ENCODE measurements at regions not wholly inside any gene's neighbourhood (a gene's known extent, or its start where the extent isn't known, plus 50 kb on each side); places are given as distances from the start of the nearest gene placed in this dataset.

DNA sequence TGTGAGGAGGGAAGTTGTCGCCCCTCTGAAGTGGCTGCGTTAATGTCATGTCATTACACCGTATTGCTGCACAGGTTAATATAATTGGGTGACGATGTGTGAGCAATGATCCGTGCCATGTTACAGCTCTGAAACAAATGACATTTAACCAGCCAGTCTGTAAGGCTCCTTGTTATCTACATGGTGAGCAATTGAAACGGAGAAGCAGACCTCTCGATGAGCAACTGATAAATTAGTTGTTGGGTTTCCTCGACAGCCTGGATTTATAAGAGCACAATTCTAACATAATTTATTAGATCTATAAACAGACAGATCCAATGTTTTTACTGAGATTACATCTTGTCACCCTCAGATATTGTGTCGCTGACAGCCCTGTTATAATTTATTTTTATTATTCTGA lies 49.9 kb upstream of the MAFB start:
- 47% methylated on average over 9 of the region's 9 CpGs for WGBS, 2 donors

DNA sequence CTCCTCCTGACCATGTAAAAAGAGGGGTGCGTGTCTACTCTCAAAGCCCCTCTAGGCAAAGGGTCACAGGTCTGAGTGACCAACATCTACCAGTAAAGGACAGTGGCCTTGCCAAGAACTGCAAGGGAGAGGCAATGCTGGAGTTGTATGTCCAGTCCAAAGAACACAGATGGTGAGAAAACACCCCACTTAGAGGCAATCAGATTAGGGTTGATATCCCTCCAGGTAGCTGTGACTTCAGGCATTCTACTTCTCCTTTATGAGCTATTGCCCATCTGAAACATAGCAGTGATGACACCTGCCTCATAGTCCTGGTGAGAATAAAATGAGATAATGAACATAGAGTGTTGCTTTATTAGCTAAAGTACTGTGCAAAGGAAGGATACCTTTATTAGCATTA lies 50.8 kb upstream of the MAFB start:
- intact Hi-C loops (cut with DNase I): loop anchor here in 1 of 3 donors (10.0 kb wide), 1 partner anchor 205 kb away; no protein-coding TSS in a partner anchor
- WGBS, 2 donors: 21 to 36% methylated on average over 1 of the region's 1 CpG

More for the DNA sequence above, 49.9 kb upstream of the MAFB start:
- Histone ChIP-seq H3K27me3 (peaks cover 0 to 5% (median 0%) of the 10 kb centered on the region in 4 donors), H3K27ac (no peak overlapping the region), H3K4me1 (no peaks in the 10 kb centered on the region), H3K4me3 (no peak overlapping the region), H3K36me3 (no peaks in the 10 kb centered on the region), H3K9me3 (no peaks in the 10 kb centered on the region)
- TF ChIP-seq, protein P1, sequence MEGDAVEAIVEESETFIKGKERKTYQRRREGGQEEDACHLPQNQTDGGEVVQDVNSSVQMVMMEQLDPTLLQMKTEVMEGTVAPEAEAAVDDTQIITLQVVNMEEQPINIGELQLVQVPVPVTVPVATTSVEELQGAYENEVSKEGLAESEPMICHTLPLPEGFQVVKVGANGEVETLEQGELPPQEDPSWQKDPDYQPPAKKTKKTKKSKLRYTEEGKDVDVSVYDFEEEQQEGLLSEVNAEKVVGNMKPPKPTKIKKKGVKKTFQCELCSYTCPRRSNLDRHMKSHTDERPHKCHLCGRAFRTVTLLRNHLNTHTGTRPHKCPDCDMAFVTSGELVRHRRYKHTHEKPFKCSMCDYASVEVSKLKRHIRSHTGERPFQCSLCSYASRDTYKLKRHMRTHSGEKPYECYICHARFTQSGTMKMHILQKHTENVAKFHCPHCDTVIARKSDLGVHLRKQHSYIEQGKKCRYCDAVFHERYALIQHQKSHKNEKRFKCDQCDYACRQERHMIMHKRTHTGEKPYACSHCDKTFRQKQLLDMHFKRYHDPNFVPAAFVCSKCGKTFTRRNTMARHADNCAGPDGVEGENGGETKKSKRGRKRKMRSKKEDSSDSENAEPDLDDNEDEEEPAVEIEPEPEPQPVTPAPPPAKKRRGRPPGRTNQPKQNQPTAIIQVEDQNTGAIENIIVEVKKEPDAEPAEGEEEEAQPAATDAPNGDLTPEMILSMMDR (IDR thresholded peaks at IDR 0.05): no peak
- intact Hi-C loops (cut with DNase I): no loop called here
- DNase-seq (no peak), ATAC-seq (no peak), FAIRE-seq (no peak)

DNA sequence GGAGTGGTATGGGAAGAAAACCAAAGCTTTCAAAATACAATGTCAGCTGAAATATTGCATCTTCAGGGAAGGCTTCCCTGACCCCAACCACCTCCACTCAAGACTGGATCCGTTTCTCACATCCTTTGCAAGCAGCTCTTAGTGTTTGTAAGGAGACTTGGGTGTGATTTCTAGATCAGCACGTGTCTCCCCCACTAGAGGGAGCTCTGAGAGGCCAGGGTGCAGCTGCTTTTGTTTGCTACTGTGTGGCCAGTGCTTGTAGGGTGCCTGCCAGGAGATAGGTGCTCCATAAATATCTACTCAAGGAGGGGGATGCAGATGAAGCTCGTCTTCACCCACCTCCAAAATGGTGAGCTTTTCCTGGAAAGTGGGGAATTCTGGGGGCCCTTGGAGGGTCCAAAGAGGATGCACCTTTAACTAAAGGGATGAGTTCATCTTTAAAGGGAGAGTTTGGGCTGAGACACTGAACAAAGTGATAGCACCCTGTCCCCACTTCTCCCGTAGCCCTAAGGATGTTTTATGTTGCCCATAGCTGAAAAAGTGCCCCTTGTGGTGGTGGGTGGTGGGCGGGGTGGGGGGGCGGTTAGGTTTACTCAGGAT lies 52.6 kb upstream of the MAFB start:
- intact Hi-C loops (cut with DNase I): loop anchor here in 1 of 3 donors (10.0 kb wide), 1 partner anchor 203 kb away; no protein-coding TSS in a partner anchor
- DNase-seq (peak in 2 of 6 donors; percentile 14 to 38), ATAC-seq (peak in 2 of 4 donors; percentile 54 to 64), FAIRE-seq (no peak)
- Histone ChIP-seq H3K9me3 (no peaks in the 10 kb centered on the region), H3K4me3 (no peak overlapping the region), H3K4me1 (no peaks in the 10 kb centered on the region), H3K36me3 (no peaks in the 10 kb centered on the region), H3K27me3 (no peaks in the 10 kb centered on the region), H3K27ac (no peak overlapping the region)
- 36 to 38% methylated on average over 6 of the region's 6 CpGs for WGBS, 2 donors
- TF ChIP-seq, protein P1 (IDR thresholded peaks at IDR 0.05): peak; percentile 27 to 45 (median 38)

More for the DNA sequence above, 50.8 kb upstream of the MAFB start:
- ATAC-seq: no peak
- Histone ChIP-seq H3K36me3 (no peaks in the 10 kb centered on the region), H3K4me3 (no peak overlapping the region), H3K9me3 (no peaks in the 10 kb centered on the region), H3K27me3 (no peaks in the 10 kb centered on the region), H3K27ac (no peak overlapping the region), H3K4me1 (no peaks in the 10 kb centered on the region)
- no peak for DNase-seq
- no peak for FAIRE-seq
- TF ChIP-seq, protein P1 (IDR thresholded peaks at IDR 0.05): no peak

DNA sequence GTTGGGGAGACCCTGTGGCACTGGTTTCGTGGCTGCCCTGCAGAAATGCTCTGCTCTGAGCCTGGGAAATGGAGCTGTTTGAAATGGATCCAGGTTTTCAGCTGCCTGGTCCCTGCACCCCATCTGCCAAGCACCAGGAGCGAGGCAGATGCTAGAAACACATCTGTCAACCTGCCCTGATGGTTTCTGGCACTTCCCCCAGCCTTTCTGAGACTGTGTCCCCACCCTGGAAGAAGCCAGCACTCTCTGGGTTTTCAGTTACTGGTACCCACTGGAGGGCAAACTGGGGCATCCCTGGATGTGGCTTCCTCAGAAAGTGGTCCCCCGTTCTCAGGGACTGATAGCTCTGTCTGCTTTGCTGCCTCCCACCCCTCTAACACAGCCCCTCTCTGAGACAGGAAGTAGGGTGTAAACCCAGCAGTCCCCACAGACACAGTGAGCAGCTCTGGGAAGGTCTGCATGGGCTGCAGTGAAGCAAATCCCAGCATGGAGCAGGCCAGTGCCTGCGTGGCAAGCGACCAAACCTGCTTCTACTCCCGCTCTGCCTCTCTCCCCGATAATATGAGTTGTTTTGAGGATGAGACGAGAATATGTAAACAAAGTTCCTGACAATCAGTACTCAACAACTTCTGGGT lies 54.2 kb upstream of the MAFB start:
- WGBS, 2 donors: 37 to 53% methylated on average over 8 of the region's 8 CpGs
- TF ChIP-seq, protein P1 (IDR thresholded peaks at IDR 0.05): no peak
- H3K27me3 ChIP-seq: no peaks in the 10 kb centered on the region
- H3K4me1 ChIP-seq: no peaks in the 10 kb centered on the region
- no peak overlapping the region for H3K27ac ChIP-seq
- no peaks in the 10 kb centered on the region for H3K9me3 ChIP-seq
- no peak for DNase-seq
- FAIRE-seq: no peak
- H3K4me3 ChIP-seq: no peak overlapping the region
- ATAC-seq: no peak
- intact Hi-C loops (cut with DNase I): loop anchor here in 1 of 3 donors (10.0 kb wide), 1 partner anchor 202 kb away; no protein-coding TSS in a partner anchor
- H3K36me3 ChIP-seq: no peaks in the 10 kb centered on the region
